H1 (cell line): ENCODE measurements at regions not wholly inside any gene's neighbourhood (a gene's known extent, or its start where the extent isn't known, plus 50 kb on each side); places are given as distances from the start of the nearest gene placed in this dataset.

ENCODE experiments used
- KDM1A ChIP-seq: fragments of 200-600, 300-600 bp; sonication (generic); IDR thresholded peaks from 2 replicates; pipeline ENCODE4 v1.7.1; 2016; ENCODE audit warnings: mild to moderate bottlenecking, low read length, borderline replicate concordance
- PHF8 ChIP-seq: fragments of 200-600 bp; sonication (generic); conservative IDR thresholded peaks from 2 replicates; pipeline ENCODE4 v1.7.1; 2012; ENCODE audit warnings: low read depth, mild to moderate bottlenecking, inconsistent platforms, low read length, moderate library complexity
- POLR2A ChIP-seq, 2 experiments: IDR thresholded peaks; 1 replicate in 1 of 2; 2 replicates in 1 of 2; pipeline ENCODE4 v1.6.1; 2011; ENCODE audit warnings: low read depth in 2 of 2, low read length in 2 of 2, mild to moderate bottlenecking in 2 of 2; ENCODE audit errors: control extremely low read depth in 1 of 2

GRCh38 chr7:13308423-13308822, 621.0 kb downstream of the ARL4A start:
- no peak for TF ChIP-seq PHF8
- no peak for TF ChIP-seq POLR2A (IDR thresholded peaks at IDR 0.05; ENCODE audit: control extremely low read depth in 1 of 2, low read depth in 2 of 2, low read length in 2 of 2)
- TF ChIP-seq KDM1A = no peak
